ENCODE measurements at regions not wholly inside any gene's neighbourhood (a gene's known extent, or its start where the extent isn't known, plus 50 kb on each side); places are given as distances from the start of the nearest gene placed in this dataset.

GRCh38 chr6:51299621-51300380 is 481.1 kb downstream of the TFAP2B start:
- H3K4me1 ChIP-seq (ENCODE audit: insufficient read depth, low read length) = no peaks in the 10 kb centered on the region
- no peak for ATAC-seq
- no peak for DNase-seq (ENCODE audit: low spot score)
- H3K27ac ChIP-seq (ENCODE audit: extremely low read length, insufficient read depth, low read length) = no peak overlapping the region
- 21% methylated on average over 3 of the region's 3 CpGs for WGBS (ENCODE audit: low lambda C conversion rate)
- BruUV-seq (replicated peaks) = no TSS peak
- H2AFZ ChIP-seq (ENCODE audit: low read length) = no peak overlapping the region
- FAIRE-seq = no peak
- no peaks in the 10 kb centered on the region for H3K36me3 ChIP-seq (replicated peaks in 1 of 2; ENCODE audit: control insufficient read depth in 1 of 2, insufficient read depth in 2 of 2, low read length in 2 of 2)
- no peak overlapping the region for H3K9ac ChIP-seq (ENCODE audit: insufficient read depth, low read depth, low read length)
- H3K4me3 ChIP-seq (replicated peaks in 1 of 3; ENCODE audit: insufficient read depth in 1 of 3, low read depth in 2 of 3, low read length in 3 of 3) = no peak overlapping the region
- no peaks in the 10 kb centered on the region for H4K20me1 ChIP-seq (ENCODE audit: insufficient read depth, low read length)
- ChIA-PET CTCF (ENCODE audit: low intra/inter-chr PET ratio, low total read pairs) (no interaction called here), POLR2A (no interaction called here)
- no peaks in the 10 kb centered on the region for H3K79me2 ChIP-seq (ENCODE audit: insufficient read depth, low read length)
- no peak overlapping the region for H3K4me2 ChIP-seq (ENCODE audit: low read depth, low read length)
- no peaks in the 10 kb centered on the region for H3K27me3 ChIP-seq (ENCODE audit: control insufficient read depth in 1 of 2, insufficient read depth in 2 of 2, low read length in 2 of 2)
- TF ChIP-seq HNRNPH1 (optimal IDR thresholded peaks at IDR 0.05; ENCODE audit: low read depth, low read length) = no peak
- TF ChIP-seq ZNF282 (IDR thresholded peaks at IDR 0.05; ENCODE audit: partially characterized antibody) = no peak
- TF ChIP-seq NRL (CRISPR knock-in tag; IDR thresholded peaks at IDR 0.05; ENCODE audit: borderline replicate concordance) = no peak
- no peak for TF ChIP-seq ISX (CRISPR knock-in tag; conservative IDR thresholded peaks at IDR 0.05)
- no peak for TF ChIP-seq ZNF136 (CRISPR knock-in tag; IDR thresholded peaks at IDR 0.05; ENCODE audit: low read depth)
- no peak for TF ChIP-seq ZMAT5 (CRISPR knock-in tag; IDR thresholded peaks at IDR 0.05; ENCODE audit: borderline replicate concordance, low read depth)
- TF ChIP-seq SNAPC5 (CRISPR knock-in tag; IDR thresholded peaks at IDR 0.05; ENCODE audit: borderline replicate concordance) = no peak
- TF ChIP-seq ZNF274 (CRISPR knock-in tag; IDR thresholded peaks at IDR 0.05) = no peak
- TF ChIP-seq HDAC1 (CRISPR knock-in tag; IDR thresholded peaks at IDR 0.05) = no peak
- no peak for TF ChIP-seq ZFP37 (CRISPR knock-in tag; IDR thresholded peaks at IDR 0.05; ENCODE audit: borderline replicate concordance)
- no peak for TF ChIP-seq TP53 (CRISPR knock-in tag; conservative IDR thresholded peaks at IDR 0.05)
- TF ChIP-seq SKI (IDR thresholded peaks at IDR 0.05; ENCODE audit: partially characterized antibody) = no peak
- no peak for TF ChIP-seq ZNF7 (CRISPR knock-in tag; IDR thresholded peaks at IDR 0.05)
- no peak for TF ChIP-seq ZNF605 (CRISPR knock-in tag; IDR thresholded peaks at IDR 0.05)
- no peak for TF ChIP-seq CEBPB (IDR thresholded peaks at IDR 0.05; ENCODE audit: borderline replicate concordance, low read depth, low read length)
- TF ChIP-seq ZNF883 (CRISPR knock-in tag; IDR thresholded peaks at IDR 0.05; ENCODE audit: not compliant biosample characterization) = no peak
- TF ChIP-seq PPARG (CRISPR knock-in tag; conservative IDR thresholded peaks at IDR 0.05) = no peak
- TF ChIP-seq ZNF562 (CRISPR knock-in tag; IDR thresholded peaks at IDR 0.05; ENCODE audit: borderline replicate concordance) = no peak
- no peak for TF ChIP-seq SUZ12 (IDR thresholded peaks at IDR 0.05; ENCODE audit: low read depth, low read length)
- in situ Hi-C loops (cut with HindIII; ENCODE audit: extremely low pct_ligation_motif_present, low pct_unique_long_range_greater_than_20kb) (no loop called here), intact Hi-C loops (cut with micrococcal nuclease; ENCODE audit: unreplicated experiment) (no loop called here)
- no peaks in the 10 kb centered on the region for H3K9me3 ChIP-seq (ENCODE audit: low read length)
